ENCODE measurements at regions not wholly inside any gene's neighbourhood (a gene's known extent, or its start where the extent isn't known, plus 50 kb on each side); places are given as distances from the start of the nearest gene placed in this dataset.

GRCh38 chr11:134741453-134742223 is 329.6 kb upstream of the B3GAT1 start:
- Mint-ChIP-seq H3K27me3 (peaks cover 7% of the 10 kb centered on the region), H3K4me1 (peaks cover 7% of the 10 kb centered on the region), H3K4me3 (no peak overlapping the region), H3K9me3 (peaks cover 0 to under 1% of the 10 kb centered on the region in 2 donors), H3K27ac (no peak overlapping the region)
- DNase-seq (no peak), ATAC-seq (no peak)

- DNase-seq: no peak
- Mint-ChIP-seq H3K27ac (no peak overlapping the region), H3K4me1 (peaks cover 7% of the 10 kb centered on the region), H3K27me3 (peaks cover 7% of the 10 kb centered on the region), H3K4me3 (no peak overlapping the region), H3K9me3 (no peaks in the 10 kb centered on the region)
- ATAC-seq: no peak
Measured at GRCh38 chr11:134740590-134741261, 328.7 kb upstream of the B3GAT1 start.

GRCh38 chr11:134739136-134739535 is 327.1 kb upstream of the B3GAT1 start:
- Mint-ChIP-seq H3K27ac (no peak overlapping the region), H3K27me3 (no peaks in the 10 kb centered on the region), H3K9me3 (no peaks in the 10 kb centered on the region), H3K4me3 (no peak overlapping the region), H3K4me1 (peaks cover 13% of the 10 kb centered on the region)
- ATAC-seq (no peak), DNase-seq (no peak)

GRCh38 chr11:134738581-134738980 is 326.5 kb upstream of the B3GAT1 start:
- no peak overlapping the region for H3K27ac Mint-ChIP-seq
- H3K4me1 Mint-ChIP-seq: peaks cover 13% of the 10 kb centered on the region
- DNase-seq (no peak), ATAC-seq (no peak)
- H3K4me3 Mint-ChIP-seq: no peak overlapping the region
- H3K27me3 Mint-ChIP-seq: no peaks in the 10 kb centered on the region
- H3K9me3 Mint-ChIP-seq: no peaks in the 10 kb centered on the region

GRCh38 chr11:134737563-134738510 is 325.8 kb upstream of the B3GAT1 start:
- Mint-ChIP-seq H3K4me3 (no peak overlapping the region), H3K27ac (no peak overlapping the region), H3K27me3 (no peaks in the 10 kb centered on the region), H3K4me1 (peaks cover 12% of the 10 kb centered on the region), H3K9me3 (no peaks in the 10 kb centered on the region)
- no peak for DNase-seq
- ATAC-seq: peak; percentile 14

GRCh38 chr11:134736251-134736947 is 324.4 kb upstream of the B3GAT1 start:
- Mint-ChIP-seq H3K27ac (no peak overlapping the region), H3K27me3 (no peaks in the 10 kb centered on the region), H3K4me1 (peaks cover 6% of the 10 kb centered on the region), H3K4me3 (no peak overlapping the region), H3K9me3 (no peaks in the 10 kb centered on the region)
- ATAC-seq (no peak), DNase-seq (no peak)

- Mint-ChIP-seq H3K4me1 (peaks cover 6% of the 10 kb centered on the region), H3K27me3 (no peaks in the 10 kb centered on the region), H3K4me3 (peak overlapping the region; percentile 50 to 68), H3K27ac (peak overlapping the region; percentile 50 to 64), H3K9me3 (no peaks in the 10 kb centered on the region)
- DNase-seq (no peak), ATAC-seq (no peak)
Measured at GRCh38 chr11:134734894-134735293, 322.9 kb upstream of the B3GAT1 start.

- no peaks in the 10 kb centered on the region for H3K9me3 Mint-ChIP-seq
- no peak overlapping the region for H3K4me3 Mint-ChIP-seq
- peak overlapping the region in 1 of 2 donors; percentile 81 for H3K27ac Mint-ChIP-seq
- peaks cover 6% of the 10 kb centered on the region for H3K4me1 Mint-ChIP-seq
- DNase-seq: no peak
- no peaks in the 10 kb centered on the region for H3K27me3 Mint-ChIP-seq
- ATAC-seq: no peak
Measured at GRCh38 chr11:134734141-134734845, 322.3 kb upstream of the B3GAT1 start.

- H3K4me1 Mint-ChIP-seq: peaks cover 6% of the 10 kb centered on the region
- H3K27me3 Mint-ChIP-seq: peaks cover under 1% of the 10 kb centered on the region
- ATAC-seq: no peak
- no peak for DNase-seq
- no peak overlapping the region for H3K4me3 Mint-ChIP-seq
- no peaks in the 10 kb centered on the region for H3K9me3 Mint-ChIP-seq
- no peak overlapping the region for H3K27ac Mint-ChIP-seq
Measured at GRCh38 chr11:134733646-134734045, 321.6 kb upstream of the B3GAT1 start.

- ATAC-seq: no peak
- Mint-ChIP-seq H3K4me3 (no peak overlapping the region), H3K27me3 (peaks cover 23% of the 10 kb centered on the region), H3K4me1 (peaks cover 6% of the 10 kb centered on the region), H3K27ac (no peak overlapping the region), H3K9me3 (no peaks in the 10 kb centered on the region)
- DNase-seq: no peak
Measured at GRCh38 chr11:134731213-134731961, 319.3 kb upstream of the B3GAT1 start.

GRCh38 chr11:134730561-134731212 is 318.6 kb upstream of the B3GAT1 start:
- Mint-ChIP-seq H3K4me3 (no peak overlapping the region), H3K27me3 (peaks cover 30% of the 10 kb centered on the region), H3K27ac (no peak overlapping the region), H3K4me1 (peaks cover 6% of the 10 kb centered on the region), H3K9me3 (no peaks in the 10 kb centered on the region)
- ATAC-seq: no peak
- no peak for DNase-seq

- peaks cover 36% of the 10 kb centered on the region for H3K27me3 Mint-ChIP-seq
- H3K27ac Mint-ChIP-seq: no peak overlapping the region
- peaks cover 6% of the 10 kb centered on the region for H3K4me1 Mint-ChIP-seq
- DNase-seq: no peak
- no peak overlapping the region for H3K4me3 Mint-ChIP-seq
- no peaks in the 10 kb centered on the region for H3K9me3 Mint-ChIP-seq
- no peak for ATAC-seq
Measured at GRCh38 chr11:134730101-134730500, 318.1 kb upstream of the B3GAT1 start.

- Mint-ChIP-seq H3K27me3 (peaks cover 51% of the 10 kb centered on the region), H3K9me3 (no peaks in the 10 kb centered on the region), H3K4me1 (no peaks in the 10 kb centered on the region), H3K4me3 (no peak overlapping the region), H3K27ac (peak overlapping the region in 1 of 2 donors; percentile 36)
- no peak for ATAC-seq
- DNase-seq: no peak
Measured at GRCh38 chr11:134728186-134728585, 316.1 kb upstream of the B3GAT1 start.

- H3K4me1 Mint-ChIP-seq: no peaks in the 10 kb centered on the region
- peaks cover 56% of the 10 kb centered on the region for H3K27me3 Mint-ChIP-seq
- ATAC-seq (no peak), DNase-seq (no peak)
- H3K9me3 Mint-ChIP-seq: no peaks in the 10 kb centered on the region
- no peak overlapping the region for H3K4me3 Mint-ChIP-seq
- H3K27ac Mint-ChIP-seq: peak overlapping the region in 1 of 2 donors; percentile 36
Measured at GRCh38 chr11:134727636-134728035, 315.6 kb upstream of the B3GAT1 start.
